ENCODE measurements at regions not wholly inside any gene's neighbourhood (a gene's known extent, or its start where the extent isn't known, plus 50 kb on each side); places are given as distances from the start of the nearest gene placed in this dataset.
A peak's percentile ranks its signal among the peaks of the same experiment; 100 is the strongest.

DNA sequence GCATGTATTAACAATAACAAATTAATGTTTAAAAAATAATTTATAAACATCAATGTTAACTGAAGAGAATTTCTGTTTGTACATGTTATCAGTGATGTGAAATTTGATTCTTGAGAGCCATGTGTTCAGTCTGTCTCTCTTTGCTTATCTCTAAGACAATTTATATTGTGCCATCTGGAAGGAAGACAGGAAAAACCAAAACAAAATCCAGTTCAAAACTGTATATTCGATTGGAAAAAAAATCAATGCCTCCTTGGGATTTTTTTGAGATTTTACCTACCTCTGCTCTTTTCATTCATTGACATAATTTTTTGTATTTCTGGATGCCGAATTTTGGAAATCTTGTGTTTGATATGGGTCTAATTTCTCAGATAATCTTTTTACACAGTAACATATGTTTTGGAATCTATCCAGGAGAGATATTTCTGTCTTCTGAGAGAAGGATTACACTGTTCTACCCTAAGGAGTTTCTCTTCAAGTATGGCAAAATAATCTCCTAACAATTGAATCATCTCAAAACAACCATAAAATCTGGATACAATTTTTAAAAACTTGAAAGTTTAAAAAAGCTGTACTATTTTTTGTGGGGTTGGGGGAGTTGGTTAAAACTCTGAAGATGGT, 311.9 kb upstream of the GNAI1 start:
- no peak for DNase-seq (ENCODE audit: low read depth, low spot score)
- H3K4me3 ChIP-seq = peak overlapping the region; percentile 34
- H3K9ac ChIP-seq (ENCODE audit: insufficient read length) = peak overlapping the region; percentile 34
- no peaks in the 10 kb centered on the region for H3K36me3 ChIP-seq (ENCODE audit: insufficient read depth, low read length)
- H3K27ac ChIP-seq = peak overlapping the region; percentile 70
- TF ChIP-seq FOXP2 (optimal IDR thresholded peaks at IDR 0.05; ENCODE audit: control extremely low read depth, extremely low read length, insufficient read depth) (no peak), EZH2 (IDR thresholded peaks at IDR 0.05) (no peak)
- H3K9me3 ChIP-seq (ENCODE audit: low read depth, low read length) = no peaks in the 10 kb centered on the region

GRCh38 chr7:79820387-79820786, 314.2 kb upstream of the GNAI1 start:
- Histone ChIP-seq H3K4me3 (no peak overlapping the region), H3K9me3 (ENCODE audit: low read depth, low read length) (no peaks in the 10 kb centered on the region), H3K9ac (ENCODE audit: insufficient read length) (no peak overlapping the region), H3K36me3 (ENCODE audit: insufficient read depth, low read length) (no peaks in the 10 kb centered on the region), H3K27ac (no peak overlapping the region)
- TF ChIP-seq EZH2 (IDR thresholded peaks at IDR 0.05) (no peak), FOXP2 (optimal IDR thresholded peaks at IDR 0.05; ENCODE audit: control extremely low read depth, extremely low read length, insufficient read depth) (no peak), POLR2AphosphoS5 (IDR thresholded peaks at IDR 0.05; ENCODE audit: borderline replicate concordance, low read depth, low read length) (no peak)
- no peak for DNase-seq (ENCODE audit: low read depth, low spot score)

DNA sequence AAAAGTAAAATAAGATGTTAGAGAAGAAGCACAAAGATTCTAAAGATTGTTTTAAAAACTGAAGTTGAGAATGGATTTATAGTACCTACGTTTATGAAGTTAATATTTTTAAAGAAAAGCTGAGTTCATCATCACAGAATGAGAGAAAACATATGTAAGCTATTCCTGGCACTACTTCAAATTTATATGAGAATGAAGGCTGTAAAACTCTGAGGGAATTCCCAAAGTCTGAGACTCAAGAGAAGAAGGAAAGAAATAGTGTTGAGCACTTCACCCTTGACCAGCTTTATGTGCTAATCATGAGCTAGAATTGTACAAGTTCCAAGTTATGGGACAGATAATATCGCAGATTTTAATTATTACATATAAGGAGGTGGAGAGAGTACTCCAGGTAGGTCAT, 323.7 kb upstream of the GNAI1 start:
- Histone ChIP-seq H3K9me3 (ENCODE audit: low read depth, low read length) (no peaks in the 10 kb centered on the region), H3K27ac (no peak overlapping the region), H3K36me3 (ENCODE audit: insufficient read depth, low read length) (no peaks in the 10 kb centered on the region), H3K9ac (ENCODE audit: insufficient read length) (no peak overlapping the region), H3K4me3 (no peak overlapping the region)
- TF ChIP-seq POLR2AphosphoS5 (IDR thresholded peaks at IDR 0.05; ENCODE audit: borderline replicate concordance, low read depth, low read length) (no peak), FOXP2 (optimal IDR thresholded peaks at IDR 0.05; ENCODE audit: control extremely low read depth, extremely low read length, insufficient read depth) (no peak), EZH2 (IDR thresholded peaks at IDR 0.05) (no peak)
- DNase-seq (ENCODE audit: low read depth, low spot score) = no peak

- no peak overlapping the region for H3K9ac ChIP-seq (ENCODE audit: insufficient read length)
- no peak for DNase-seq (ENCODE audit: low read depth, low spot score)
- no peak overlapping the region for H3K27ac ChIP-seq
- no peak for TF ChIP-seq EZH2 (IDR thresholded peaks at IDR 0.05)
- TF ChIP-seq POLR2AphosphoS5 (IDR thresholded peaks at IDR 0.05; ENCODE audit: borderline replicate concordance, low read depth, low read length) = no peak
- TF ChIP-seq FOXP2 (optimal IDR thresholded peaks at IDR 0.05; ENCODE audit: control extremely low read depth, extremely low read length, insufficient read depth) = no peak
- no peak overlapping the region for H3K4me3 ChIP-seq
- no peaks in the 10 kb centered on the region for H3K9me3 ChIP-seq (ENCODE audit: low read depth, low read length)
- H3K36me3 ChIP-seq (ENCODE audit: insufficient read depth, low read length) = no peaks in the 10 kb centered on the region
Measured at GRCh38 chr7:79806161-79806734, 328.4 kb upstream of the GNAI1 start.

DNA sequence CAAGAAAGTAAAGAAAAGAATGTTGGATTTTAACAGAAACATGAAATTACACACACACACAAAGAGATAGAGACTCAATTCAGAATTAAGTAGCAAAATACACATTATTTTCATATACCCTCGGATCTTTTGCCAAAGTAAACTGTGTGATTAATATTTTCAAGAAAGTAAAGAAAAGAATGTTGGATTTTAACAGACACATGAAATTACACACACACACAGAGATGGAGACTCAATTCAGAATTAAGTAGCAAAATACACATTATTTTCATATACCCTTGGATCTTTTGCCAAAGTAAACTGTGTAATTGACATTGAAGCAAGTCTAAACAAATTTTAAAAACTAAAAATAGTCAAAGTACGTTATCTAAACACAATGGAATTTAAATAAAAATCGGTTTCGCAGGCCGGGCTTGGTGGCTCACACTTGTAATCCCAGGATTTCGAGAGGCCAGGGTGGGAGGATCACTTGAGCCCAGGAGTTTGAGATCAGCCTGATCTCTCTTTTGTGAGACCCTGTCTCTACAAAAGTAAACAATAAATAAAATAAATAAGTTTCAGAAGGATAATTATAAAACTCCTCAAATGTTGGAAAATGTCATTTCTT, 337.3 kb upstream of the MAGI2 start:
- H3K27ac ChIP-seq = no peak overlapping the region
- no peak overlapping the region for H3K4me3 ChIP-seq
- H3K9me3 ChIP-seq (ENCODE audit: low read depth, low read length) = no peaks in the 10 kb centered on the region
- DNase-seq (ENCODE audit: low read depth, low spot score) = no peak
- H3K9ac ChIP-seq (ENCODE audit: insufficient read length) = no peak overlapping the region
- no peak for TF ChIP-seq FOXP2 (optimal IDR thresholded peaks at IDR 0.05; ENCODE audit: control extremely low read depth, extremely low read length, insufficient read depth)
- TF ChIP-seq POLR2AphosphoS5 (IDR thresholded peaks at IDR 0.05; ENCODE audit: borderline replicate concordance, low read depth, low read length) = no peak
- TF ChIP-seq EZH2 (IDR thresholded peaks at IDR 0.05) = no peak
- no peaks in the 10 kb centered on the region for H3K36me3 ChIP-seq (ENCODE audit: insufficient read depth, low read length)

DNA sequence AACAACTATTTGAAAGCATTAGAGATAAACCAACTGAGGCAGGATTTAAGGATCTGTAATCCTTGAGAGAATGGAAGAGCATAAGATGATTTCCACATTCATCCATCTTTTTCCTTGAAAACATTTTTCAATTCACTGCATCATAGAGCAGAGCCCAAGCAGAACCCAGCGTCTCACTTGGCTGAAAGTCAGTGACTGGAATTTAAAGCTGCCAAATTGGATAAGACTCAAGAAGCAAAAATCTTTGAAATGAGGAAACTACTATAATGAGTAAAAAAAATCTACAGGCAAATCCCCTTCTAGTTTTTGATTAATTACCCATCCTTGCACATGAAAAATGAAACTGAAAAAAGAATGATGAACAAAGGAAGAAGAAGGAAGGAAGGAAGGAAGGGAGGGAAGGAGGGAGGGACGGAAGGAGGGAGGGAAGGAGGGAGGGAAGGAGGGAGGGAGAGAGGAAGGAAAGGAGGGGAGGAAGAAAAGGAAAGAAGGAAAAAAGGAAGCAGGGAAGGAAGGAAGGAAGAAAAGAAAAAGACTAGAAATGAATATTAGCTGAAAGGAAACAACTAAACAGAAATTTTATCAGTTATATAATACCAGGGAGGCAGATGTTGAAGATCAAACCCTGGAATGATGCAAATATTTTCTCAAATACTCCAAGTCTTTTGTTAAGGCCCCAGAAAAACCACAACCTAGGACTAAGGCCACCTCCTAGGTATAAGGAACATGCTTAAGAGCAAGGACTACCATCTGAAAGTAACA, 336.3 kb upstream of the MAGI2 start:
- H3K9ac ChIP-seq (ENCODE audit: insufficient read length) = no peak overlapping the region
- DNase-seq (ENCODE audit: low read depth, low spot score) = no peak
- no peaks in the 10 kb centered on the region for H3K9me3 ChIP-seq (ENCODE audit: low read depth, low read length)
- no peak overlapping the region for H3K27ac ChIP-seq
- H3K4me3 ChIP-seq = no peak overlapping the region
- H3K36me3 ChIP-seq (ENCODE audit: insufficient read depth, low read length) = no peaks in the 10 kb centered on the region
- TF ChIP-seq POLR2AphosphoS5 (IDR thresholded peaks at IDR 0.05; ENCODE audit: borderline replicate concordance, low read depth, low read length) = no peak
- TF ChIP-seq EZH2 (IDR thresholded peaks at IDR 0.05) = no peak
- TF ChIP-seq FOXP2 (optimal IDR thresholded peaks at IDR 0.05; ENCODE audit: control extremely low read depth, extremely low read length, insufficient read depth) = no peak

DNA sequence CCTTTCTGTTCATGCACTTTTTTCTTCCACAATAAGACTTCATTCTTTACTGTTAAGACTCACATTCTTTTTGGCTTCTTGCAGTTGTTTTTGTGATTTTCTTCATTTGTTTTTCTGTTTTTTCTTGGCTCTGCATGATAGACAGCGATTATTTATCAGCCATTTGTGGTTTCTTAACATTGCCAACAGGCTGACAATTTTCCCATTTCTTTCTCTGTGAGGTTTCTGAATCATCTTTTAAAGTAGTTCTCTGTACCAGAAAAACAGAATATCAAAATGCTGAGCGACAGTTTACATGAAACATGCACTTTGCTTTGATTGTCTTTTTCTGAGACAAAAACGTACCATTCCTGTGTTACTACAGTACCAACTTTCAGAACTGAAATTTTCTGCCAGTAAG, 334.2 kb upstream of the MAGI2 start:
- no peak overlapping the region for H3K27ac ChIP-seq
- H3K4me3 ChIP-seq = no peak overlapping the region
- TF ChIP-seq EZH2 (IDR thresholded peaks at IDR 0.05) (no peak), POLR2AphosphoS5 (IDR thresholded peaks at IDR 0.05; ENCODE audit: borderline replicate concordance, low read depth, low read length) (no peak), FOXP2 (optimal IDR thresholded peaks at IDR 0.05; ENCODE audit: control extremely low read depth, extremely low read length, insufficient read depth) (no peak)
- no peak overlapping the region for H3K9ac ChIP-seq (ENCODE audit: insufficient read length)
- DNase-seq (ENCODE audit: low read depth, low spot score) = no peak
- no peaks in the 10 kb centered on the region for H3K36me3 ChIP-seq (ENCODE audit: insufficient read depth, low read length)
- no peaks in the 10 kb centered on the region for H3K9me3 ChIP-seq (ENCODE audit: low read depth, low read length)

- TF ChIP-seq FOXP2 (optimal IDR thresholded peaks at IDR 0.05; ENCODE audit: control extremely low read depth, extremely low read length, insufficient read depth) = no peak
Measured at GRCh38 chr7:79787096-79787495, 333.6 kb upstream of the MAGI2 start.

More at GRCh38 chr7:79787096-79787495, 333.6 kb upstream of the MAGI2 start:
- no peak overlapping the region for H3K9ac ChIP-seq (ENCODE audit: insufficient read length)
- no peaks in the 10 kb centered on the region for H3K9me3 ChIP-seq (ENCODE audit: low read depth, low read length)
- H3K4me3 ChIP-seq = no peak overlapping the region
- no peak overlapping the region for H3K27ac ChIP-seq
- no peaks in the 10 kb centered on the region for H3K36me3 ChIP-seq (ENCODE audit: insufficient read depth, low read length)
- no peak for DNase-seq (ENCODE audit: low read depth, low spot score)
